ENCODE measurements at regions not wholly inside any gene's neighbourhood (a gene's known extent, or its start where the extent isn't known, plus 50 kb on each side); places are given as distances from the start of the nearest gene placed in this dataset.
"Not testable (repeated sequence)": the region's sequence is repeated elsewhere in the genome, so short reads cannot be mapped to it uniquely, and the experiment has no call there.

- DNase-seq, result no peak
Observed at GRCh38 chr10:123221418-123221817, 67.2 kb downstream of the BUB3 start.

GRCh38 chr10:123222832-123223231 lies 68.6 kb downstream of the BUB3 start:
- DNase-seq, result no peak

- DNase-seq, result no peak
Observed at GRCh38 chr10:123227706-123228105, 73.5 kb downstream of the BUB3 start.

- no peak for DNase-seq
Observed at GRCh38 chr10:123229927-123230630, 75.9 kb downstream of the BUB3 start.

- not testable (repeated sequence) for DNase-seq
Observed at GRCh38 chr10:123232879-123233278, 78.7 kb downstream of the BUB3 start.

GRCh38 chr10:123235014-123235413 lies 80.8 kb downstream of the BUB3 start:
- not testable (repeated sequence) for DNase-seq

- peak in 1 of 2 donors; percentile 1 for DNase-seq
Observed at GRCh38 chr10:123236126-123236525, 81.9 kb downstream of the BUB3 start.

- DNase-seq, result no peak
Observed at GRCh38 chr10:123240250-123240649, 86.0 kb downstream of the BUB3 start.

- DNase-seq, result no peak
Observed at GRCh38 chr10:123240776-123241175, 86.6 kb downstream of the BUB3 start.

GRCh38 chr10:123241391-123242141 lies 87.4 kb downstream of the BUB3 start:
- no peak for DNase-seq

- no peak for DNase-seq
Observed at GRCh38 chr10:123244747-123245146, 90.5 kb downstream of the BUB3 start.

- no peak for DNase-seq
Observed at GRCh38 chr10:123245264-123245663, 91.1 kb downstream of the BUB3 start.

- no peak for DNase-seq
Observed at GRCh38 chr10:123249894-123250293, 95.7 kb downstream of the BUB3 start.

GRCh38 chr10:123250640-123251039 lies 96.4 kb downstream of the BUB3 start:
- no peak for DNase-seq

GRCh38 chr10:123252779-123253178 lies 98.6 kb downstream of the BUB3 start:
- no peak for DNase-seq

- not testable (repeated sequence) for DNase-seq
Observed at GRCh38 chr10:123254343-123254742, 100.1 kb downstream of the BUB3 start.

- no peak for DNase-seq
Observed at GRCh38 chr10:123257904-123258456, 103.8 kb downstream of the BUB3 start.

GRCh38 chr10:123259081-123259480 lies 104.9 kb downstream of the BUB3 start:
- DNase-seq, result no peak

- no peak for DNase-seq
Observed at GRCh38 chr10:123259791-123260190, 105.6 kb downstream of the BUB3 start.

GRCh38 chr10:123262456-123262855 lies 108.3 kb downstream of the BUB3 start:
- no peak for DNase-seq

- DNase-seq, result no peak
Observed at GRCh38 chr10:123266971-123267370, 112.8 kb downstream of the BUB3 start.

GRCh38 chr10:123269017-123269552 lies 114.9 kb downstream of the BUB3 start:
- no peak for DNase-seq

GRCh38 chr10:123269675-123270074 lies 115.5 kb downstream of the BUB3 start:
- no peak for DNase-seq

- no peak for DNase-seq
Observed at GRCh38 chr10:123270221-123270620, 116.0 kb downstream of the BUB3 start.

Measured in inflammatory macrophage treated with lipopolysaccharide for 1 hour (primary cell).